Globus pallidus (tissue), 1 donor: ENCODE measurements at regions not wholly inside any gene's neighbourhood (a gene's known extent, or its start where the extent isn't known, plus 50 kb on each side); places are given as distances from the start of the nearest gene placed in this dataset.
A peak's percentile ranks its signal among the peaks of the same experiment; 100 is the strongest.

Source experiments
- DNase-seq: peaks from one replicate; pipeline ENCODE4 v3.0.0-alpha.2; 2015; ENCODE audit warnings: low spot score

- DNase-seq, result no peak
Measured at GRCh38 chr11:95584180-95584579, 205.4 kb downstream of the FAM76B start.

DNA sequence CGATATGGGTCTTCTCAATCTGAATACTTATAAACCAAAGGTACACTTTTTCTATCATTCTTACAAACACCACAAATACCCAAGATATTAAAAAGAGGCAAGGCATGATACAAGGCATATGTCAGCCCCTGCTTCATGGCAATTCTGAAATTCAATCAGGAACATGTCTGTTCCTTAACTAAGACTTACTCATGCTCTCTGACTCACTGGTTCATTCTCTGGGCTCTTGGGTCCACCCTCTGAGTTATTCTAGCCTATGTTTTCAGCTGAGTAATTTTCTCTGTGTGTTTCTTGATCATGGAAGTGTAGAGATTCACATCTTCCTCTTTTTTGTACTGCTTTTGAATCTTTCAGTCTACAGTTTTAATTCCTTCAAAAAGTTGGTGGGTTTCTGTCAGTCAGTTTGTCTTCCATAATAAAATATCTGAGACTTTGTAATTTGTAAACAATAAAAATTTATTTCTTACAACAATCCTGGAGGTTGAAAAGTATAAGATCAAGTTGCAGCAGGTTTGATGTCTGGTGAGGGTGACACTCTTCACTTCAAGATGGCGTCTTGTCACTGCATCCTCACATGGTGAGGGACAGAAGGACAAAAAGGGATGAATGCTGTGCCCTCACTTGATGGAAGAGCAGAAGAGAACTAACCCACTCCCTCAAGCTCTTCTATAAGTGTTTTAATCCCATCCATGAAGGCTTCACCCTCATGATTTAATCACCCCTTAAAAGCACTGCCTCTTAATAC lies 211.7 kb downstream of the FAM76B start:
- no peak for DNase-seq

DNA sequence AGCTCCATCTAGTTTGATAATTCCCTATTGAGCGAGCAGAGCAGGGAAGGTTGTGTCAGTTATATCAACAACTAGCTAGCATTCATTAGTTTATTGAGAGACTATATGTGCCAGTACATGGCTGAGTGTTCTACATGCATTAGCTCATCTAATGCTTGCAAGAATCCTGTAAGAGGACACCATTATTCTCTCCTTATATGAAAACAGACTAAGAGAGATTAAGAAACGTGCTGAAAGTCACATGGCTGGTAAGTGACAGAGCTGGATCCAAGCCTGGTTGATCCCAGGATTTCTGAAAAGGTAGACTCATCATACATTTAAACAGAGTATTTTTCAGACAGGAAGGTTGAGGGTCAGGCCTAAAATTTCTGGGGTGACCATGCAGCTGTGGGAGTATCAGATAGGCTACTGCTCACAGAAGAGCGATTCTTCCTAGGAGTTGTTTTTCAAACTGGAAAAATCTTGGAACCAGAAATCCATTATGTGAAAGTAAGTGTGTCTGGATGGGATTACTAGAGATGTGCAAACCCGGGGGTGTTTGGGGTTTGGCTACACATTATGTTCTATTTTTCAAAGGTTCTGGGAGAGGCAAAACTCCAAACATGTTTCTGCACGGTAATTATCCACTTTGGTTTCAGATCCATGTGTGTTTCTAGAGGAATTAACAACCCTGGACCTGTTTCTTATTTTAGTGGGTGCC lies 213.3 kb downstream of the FAM76B start:
- no peak for DNase-seq

- DNase-seq, result no peak
Measured at GRCh38 chr11:95575517-95575916, 214.1 kb downstream of the FAM76B start.

GRCh38 chr11:95571718-95572260 lies 217.8 kb downstream of the FAM76B start:
- DNase-seq, result peak; percentile 46

- DNase-seq, result peak; percentile 84
Measured at GRCh38 chr11:95570845-95571244, 218.7 kb downstream of the FAM76B start.

GRCh38 chr11:95569207-95569606 lies 220.4 kb downstream of the FAM76B start:
- DNase-seq, result no peak

DNA sequence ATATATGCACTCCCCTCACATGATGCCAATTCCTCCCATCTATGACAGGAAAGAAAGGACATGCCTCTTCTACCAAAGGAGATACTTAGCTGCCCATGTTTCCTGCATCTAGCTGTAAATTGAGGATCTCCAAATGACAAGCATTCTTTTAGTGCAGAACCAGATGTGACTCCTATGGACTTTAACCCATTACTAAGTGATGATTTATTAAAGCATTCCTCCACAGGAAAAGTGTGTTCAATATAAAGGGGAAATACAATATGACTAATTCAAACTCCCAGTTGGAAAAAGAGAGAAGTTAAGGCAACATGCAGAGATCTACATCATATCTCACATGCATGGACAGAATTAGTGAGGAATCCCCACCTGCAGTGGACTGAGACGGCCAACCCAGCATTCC lies 221.3 kb downstream of the FAM76B start:
- no peak for DNase-seq

DNA sequence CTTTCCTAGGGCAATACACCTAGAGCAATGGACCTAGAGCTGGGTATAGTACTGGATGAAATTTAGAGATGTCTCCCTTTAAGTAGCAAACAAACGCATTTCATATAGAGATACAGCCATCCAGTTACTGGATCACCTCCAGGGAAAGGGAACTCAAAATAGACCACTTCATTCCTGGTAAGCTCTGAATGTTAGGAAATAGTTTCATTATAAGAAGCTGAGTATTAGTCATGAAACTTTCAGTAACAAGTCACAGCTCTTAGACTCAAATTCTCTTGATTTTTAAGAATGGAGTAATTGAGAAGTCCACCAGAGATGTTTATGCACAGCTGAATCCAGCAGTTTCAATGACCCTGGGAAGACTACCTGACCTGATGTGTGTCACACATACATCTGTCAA lies 221.9 kb downstream of the FAM76B start:
- DNase-seq, result no peak

DNA sequence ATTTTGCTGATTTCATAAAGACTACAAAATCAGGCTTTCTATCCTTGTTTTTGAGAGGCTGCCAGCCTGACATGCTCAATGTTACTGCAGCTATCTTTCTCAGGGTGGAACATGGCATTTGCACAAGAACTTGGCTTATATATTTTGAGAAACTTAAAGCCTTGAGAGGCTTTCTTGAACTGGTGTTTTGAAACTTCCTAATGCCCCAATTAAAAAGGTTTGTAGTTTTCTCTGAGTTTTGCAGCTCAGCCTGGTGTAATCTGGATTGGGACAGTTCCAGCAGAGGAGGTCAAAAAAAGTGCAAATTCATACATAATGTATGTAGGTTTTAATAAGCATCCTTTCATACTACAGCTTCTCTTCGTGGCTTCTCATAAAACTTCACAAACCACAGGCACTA lies 223.4 kb downstream of the FAM76B start:
- no peak for DNase-seq

- no peak for DNase-seq
Measured at GRCh38 chr11:95565724-95566141, 223.8 kb downstream of the FAM76B start.

DNA sequence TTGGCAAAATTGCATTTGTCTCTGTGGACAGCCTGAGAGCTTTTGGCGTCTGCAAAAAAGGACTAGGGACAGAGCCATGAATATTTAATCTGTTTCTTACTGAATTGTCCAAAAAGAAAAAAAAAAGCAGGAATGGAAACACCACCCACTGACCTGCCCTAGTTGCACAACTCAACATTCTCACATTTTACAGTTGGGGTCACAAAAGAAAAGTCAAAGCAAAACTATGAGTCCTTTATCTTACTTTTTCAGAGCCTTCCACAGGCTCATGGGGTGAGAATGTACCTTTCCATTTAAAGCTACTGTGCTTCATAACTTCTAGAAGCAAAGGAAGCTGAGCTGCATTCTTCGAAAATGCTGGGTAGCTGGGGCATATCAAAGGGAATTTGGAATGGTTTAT lies 225.7 kb downstream of the FAM76B start:
- no peak for DNase-seq

DNA sequence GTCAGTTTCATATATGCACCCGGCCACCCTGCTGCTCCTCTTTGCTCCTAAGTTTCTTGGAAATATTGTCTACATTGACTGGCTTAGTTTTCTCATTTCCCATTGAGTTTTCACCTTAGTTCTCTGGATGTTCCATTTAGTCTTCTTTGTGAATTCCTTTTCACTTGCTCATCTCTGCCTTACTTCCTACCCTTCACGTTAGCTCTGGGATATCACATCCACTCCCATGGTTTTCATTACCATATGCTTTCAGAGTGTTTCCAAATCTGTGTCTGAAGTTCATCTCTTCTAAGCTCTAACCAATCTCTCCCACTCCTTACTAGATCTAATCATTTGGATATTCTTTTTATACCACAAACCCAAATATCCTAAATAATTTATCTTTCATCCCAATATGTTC lies 226.4 kb downstream of the FAM76B start:
- no peak for DNase-seq

- DNase-seq, result no peak
Measured at GRCh38 chr11:95562196-95562921, 227.2 kb downstream of the FAM76B start.

DNA sequence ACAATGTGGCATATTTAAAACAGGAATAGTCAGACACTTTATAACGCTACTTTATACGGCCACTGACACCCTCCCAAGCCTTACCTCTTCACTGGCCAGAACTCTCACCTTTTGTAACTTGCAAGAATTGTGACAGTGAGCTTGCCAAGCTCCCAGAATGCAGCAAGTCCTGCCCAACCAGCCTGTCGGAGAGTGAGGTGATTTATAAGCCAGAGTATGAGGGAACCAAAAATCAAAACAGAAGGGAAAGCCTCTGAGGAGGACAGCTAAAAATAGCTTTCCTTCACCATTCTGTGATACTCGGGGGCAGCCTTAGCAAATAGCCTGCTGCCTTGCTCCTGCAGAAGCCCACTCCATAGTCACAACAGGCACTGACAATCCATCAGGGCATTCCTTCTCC lies 229.7 kb downstream of the FAM76B start:
- no peak for DNase-seq

DNA sequence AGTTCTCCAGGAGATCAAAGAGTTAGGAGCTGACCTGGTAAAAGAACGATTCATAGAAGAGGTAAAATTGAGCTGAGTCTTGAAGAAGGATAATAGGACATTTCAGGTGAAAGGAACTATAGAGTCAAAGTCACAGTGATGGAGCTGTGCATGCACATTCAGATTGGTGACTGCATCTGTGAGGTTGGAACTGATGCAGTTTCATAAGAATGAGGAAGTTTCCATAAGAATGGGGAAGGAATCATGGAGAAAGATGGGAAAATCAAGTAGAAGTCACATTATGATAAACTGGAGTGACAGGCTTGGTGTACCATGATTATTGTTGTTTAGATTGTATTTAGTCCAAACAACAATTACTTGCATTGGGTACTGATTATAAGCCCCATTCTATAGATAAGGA lies 232.2 kb downstream of the FAM76B start:
- no peak for DNase-seq

GRCh38 chr11:95556342-95557163 lies 233.0 kb downstream of the FAM76B start:
- no peak for DNase-seq

GRCh38 chr11:95556011-95556341 lies 233.6 kb downstream of the FAM76B start:
- no peak for DNase-seq

GRCh38 chr11:95554911-95555310 lies 234.7 kb downstream of the FAM76B start:
- no peak for DNase-seq

- no peak for DNase-seq
Measured at GRCh38 chr11:95549301-95549700, 240.3 kb downstream of the FAM76B start.

- no peak for DNase-seq
Measured at GRCh38 chr11:95548416-95548815, 241.2 kb downstream of the FAM76B start.

GRCh38 chr11:95547976-95548375 lies 241.6 kb downstream of the FAM76B start:
- DNase-seq, result no peak
